ENCODE measurements at regions not wholly inside any gene's neighbourhood (a gene's known extent, or its start where the extent isn't known, plus 50 kb on each side); places are given as distances from the start of the nearest gene placed in this dataset.
A peak's percentile ranks its signal among the peaks of the same experiment; 100 is the strongest.

DNA sequence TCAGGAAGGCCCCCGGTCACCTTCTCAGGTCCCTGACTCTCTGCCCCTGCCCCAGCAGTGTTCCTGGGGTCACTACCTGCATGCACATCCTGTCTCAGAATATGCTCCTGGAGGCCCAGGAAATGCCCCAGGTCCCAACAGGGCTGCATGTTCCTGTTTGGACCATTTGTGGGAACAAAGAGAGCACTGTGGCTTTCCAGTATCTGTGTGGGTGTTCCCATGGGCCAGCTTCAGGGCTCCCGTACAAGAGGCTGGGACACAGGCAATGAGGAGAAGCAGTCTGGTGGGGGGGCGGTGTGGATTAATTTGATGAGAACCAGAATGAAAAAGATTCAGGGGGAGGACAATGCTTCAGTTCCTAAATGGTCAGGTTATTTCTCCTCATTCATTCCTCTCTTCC is 61.5 kb upstream of the GGTLC1 start:
- no peak for DNase-seq

DNA sequence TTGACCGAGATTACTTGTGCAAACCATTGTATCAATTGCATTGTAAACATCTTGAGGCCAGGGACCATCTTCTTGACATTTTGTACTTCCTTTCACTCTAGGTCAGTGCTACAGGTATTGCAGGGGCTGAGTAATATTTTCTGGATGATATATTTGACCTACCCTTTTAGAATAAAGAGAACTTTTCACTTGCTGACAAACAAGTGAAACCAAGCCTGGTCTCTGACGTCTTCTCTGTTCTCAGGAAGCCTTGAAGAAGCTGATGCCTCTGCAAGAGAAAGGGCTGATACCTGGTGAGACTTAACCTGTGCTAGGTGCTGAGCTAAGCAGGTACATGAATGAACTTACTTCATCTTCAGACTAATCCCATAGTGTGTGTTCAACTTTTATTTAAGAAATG is 60.5 kb upstream of the GGTLC1 start:
- DNase-seq = peak in 1 of 5 experiments; percentile 74

DNA sequence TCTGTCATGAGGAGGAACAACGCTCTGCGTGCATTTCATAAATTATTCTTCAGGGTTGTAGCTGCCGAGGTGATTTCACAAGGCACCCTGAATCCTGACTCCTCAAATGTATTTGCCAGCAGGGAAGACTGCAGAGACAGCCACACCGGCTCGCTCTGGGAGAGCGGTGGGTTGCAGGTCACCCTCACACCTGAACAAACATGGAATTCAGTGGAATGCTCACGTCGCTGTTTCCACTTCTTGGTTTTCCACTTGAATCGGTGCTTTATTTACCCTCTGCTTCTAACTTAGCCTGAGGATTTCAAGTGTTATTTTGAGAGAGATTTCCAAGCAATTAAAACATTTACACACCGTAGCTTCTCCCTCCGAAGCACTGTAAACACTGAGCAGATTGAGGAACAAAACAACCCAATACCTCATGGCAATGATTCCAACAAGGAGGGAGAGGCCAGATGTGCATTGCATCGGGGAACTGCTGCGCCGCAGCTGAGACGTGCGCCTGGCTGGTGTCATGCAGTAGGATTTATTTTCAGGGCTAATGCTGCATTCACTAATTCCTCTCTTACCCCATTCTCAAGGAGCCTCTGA is 59.5 kb upstream of the GGTLC1 start:
- DNase-seq = no peak

DNA sequence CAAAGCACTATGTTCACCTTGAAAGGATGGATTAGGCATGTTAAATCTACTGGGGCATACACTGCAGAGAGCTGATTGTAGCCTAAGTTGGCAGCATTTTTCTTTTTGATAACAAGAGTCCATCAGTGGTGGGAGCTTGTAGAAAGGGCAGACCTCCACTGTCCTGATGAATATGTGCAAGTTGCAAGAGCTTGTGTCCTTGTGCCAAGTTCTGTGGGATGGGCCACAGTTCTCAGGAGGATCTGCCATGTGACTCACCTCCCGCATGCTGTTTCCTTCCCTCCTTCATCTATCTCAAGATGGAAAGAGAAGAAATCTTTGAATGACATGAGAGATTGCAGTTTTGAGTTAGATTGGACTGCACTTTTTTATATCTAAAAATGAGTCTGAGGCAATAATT is 58.3 kb upstream of the GGTLC1 start:
- no peak for DNase-seq

DNA sequence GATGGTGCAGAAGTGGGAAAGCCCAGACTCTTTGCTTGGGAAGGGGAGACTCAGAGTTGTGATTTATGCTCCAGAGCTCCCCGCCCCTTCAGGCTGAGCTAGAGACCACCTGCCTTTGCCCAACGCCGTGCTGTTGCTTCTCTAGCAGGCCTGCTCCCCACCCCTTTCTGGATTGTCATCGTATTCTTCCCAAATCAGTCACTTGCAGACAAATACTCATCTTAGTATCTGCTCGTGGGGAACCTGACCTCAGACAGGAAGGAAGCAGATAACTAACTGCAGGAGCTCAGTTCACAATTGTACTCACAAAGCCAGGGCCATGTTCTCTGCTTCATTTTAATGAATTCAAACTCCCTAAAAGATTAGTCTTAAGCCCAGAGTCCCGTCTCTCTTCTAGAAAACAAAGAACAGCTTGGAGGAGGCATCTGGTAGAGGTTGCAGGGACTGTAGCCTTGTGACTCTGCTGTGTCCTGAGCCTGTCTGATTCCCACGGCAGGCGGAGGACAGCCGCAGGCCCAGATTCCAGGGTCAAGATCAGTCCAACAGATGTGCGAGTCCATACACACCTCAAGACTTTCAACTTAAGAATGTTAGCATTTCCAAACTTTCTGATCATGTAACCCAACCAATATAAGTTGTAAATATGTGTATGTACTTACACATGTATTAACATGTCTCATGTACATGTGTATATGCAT is 57.2 kb upstream of the GGTLC1 start:
- DNase-seq = peak in 1 of 5 experiments; percentile 95

DNA sequence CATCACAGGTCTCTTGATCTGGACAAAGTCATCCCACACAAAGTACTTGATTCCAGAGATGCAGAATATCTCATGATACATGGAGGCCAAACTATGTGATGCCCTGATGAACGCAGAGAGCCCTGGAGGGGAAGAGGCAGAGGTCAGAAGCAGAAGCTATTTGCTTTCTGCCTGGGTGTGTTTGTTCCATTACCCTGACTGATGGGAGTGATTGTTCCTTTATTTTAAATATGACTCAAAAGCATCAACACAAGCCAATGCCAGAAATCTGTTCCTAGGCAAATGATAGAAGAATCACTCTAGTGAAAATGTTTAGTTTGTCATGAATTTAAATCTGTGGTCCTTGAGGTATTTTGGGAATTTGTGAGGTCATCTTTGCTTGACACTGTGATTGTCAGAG is 54.7 kb upstream of the GGTLC1 start:
- DNase-seq = no peak

DNA sequence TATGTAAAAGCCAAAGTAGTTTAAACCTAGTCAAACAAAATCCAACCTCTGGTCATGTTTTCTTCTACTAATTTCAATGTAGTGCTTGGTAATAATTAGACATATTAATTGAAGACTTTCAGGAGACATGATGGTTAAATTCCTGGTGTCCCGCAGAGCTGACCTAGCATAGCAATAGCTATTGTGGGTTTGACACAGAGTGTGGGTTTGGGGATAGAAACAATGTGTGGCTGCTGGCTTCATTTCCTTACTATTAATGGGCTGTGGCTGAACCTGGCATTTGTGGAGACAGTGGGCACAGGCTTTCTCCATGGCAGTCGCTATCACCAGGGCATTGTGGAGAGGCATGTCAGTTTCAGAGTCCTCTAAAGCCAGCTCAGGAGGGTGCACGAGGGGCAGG is 54.1 kb upstream of the GGTLC1 start:
- no peak for DNase-seq

DNA sequence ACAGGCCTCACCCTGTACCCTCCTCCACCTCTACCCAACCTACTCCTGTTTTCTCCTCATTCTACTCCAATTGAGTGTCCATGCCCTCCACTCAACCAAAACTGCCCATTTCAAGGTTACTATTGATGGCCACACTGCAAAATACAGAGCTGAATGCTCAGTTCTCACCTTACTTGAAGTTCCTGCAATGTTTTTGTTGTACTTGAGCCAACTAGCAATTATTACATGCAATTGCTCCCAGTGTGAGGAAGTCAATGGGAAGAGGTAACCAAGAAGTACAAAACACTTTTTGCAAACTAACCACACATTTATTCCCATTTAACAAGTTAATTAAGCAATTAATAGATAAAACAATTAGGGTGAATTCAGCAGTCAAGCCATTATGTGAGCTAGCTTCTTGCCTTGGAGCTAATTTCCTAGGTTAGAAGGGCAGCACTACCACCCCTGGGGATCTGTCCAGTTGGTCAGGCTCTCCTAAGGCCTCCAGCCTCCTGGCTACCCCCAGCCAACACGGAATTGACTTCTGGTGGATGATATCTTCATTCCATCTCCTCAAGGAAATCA is 52.4 kb upstream of the GGTLC1 start:
- no peak for DNase-seq

DNA sequence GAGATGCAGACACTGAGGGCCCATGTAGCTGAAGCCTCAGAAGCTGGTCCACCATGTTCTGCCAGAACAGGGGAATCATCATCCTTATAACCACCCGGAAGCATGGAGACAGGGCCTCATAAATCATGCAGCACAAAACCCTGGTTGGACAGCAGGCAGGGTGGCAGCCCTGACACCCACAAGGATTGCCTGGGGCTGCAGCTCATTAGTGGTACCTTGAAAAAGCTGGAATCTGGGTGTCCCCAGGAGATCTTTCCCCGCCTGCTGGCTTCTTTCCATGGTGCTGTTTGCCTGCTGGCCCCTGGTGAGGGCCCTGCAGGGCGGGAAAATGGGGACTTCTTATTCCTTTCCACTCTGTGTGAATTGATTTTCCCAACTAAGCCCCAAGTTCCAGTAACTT is 50.6 kb upstream of the GGTLC1 start:
- DNase-seq = no peak
